RWPE1 (cell line): ENCODE measurements at regions not wholly inside any gene's neighbourhood (a gene's known extent, or its start where the extent isn't known, plus 50 kb on each side); places are given as distances from the start of the nearest gene placed in this dataset.

Source experiments
- CTCF ChIA-PET: fragments of 350-600 bp; sonication (Branson Sonifier 250); formaldehyde crosslinking; extraction: SDS; loops from one replicate; lab custom pipeline; 2021; lab: Yijun Ruan, JAX
- POLR2A ChIA-PET: fragments of 400-600 bp; formaldehyde crosslinking; extraction: SDS; loops from one replicate; lab custom pipeline; 2020; ENCODE audit warnings: antibody characterized with exemption; ENCODE audit not compliant: low non-redundant PET; lab: Yijun Ruan, JAX
- DNase-seq: peaks from one replicate; pipeline ENCODE4 v3.0.0; 2012; ENCODE audit warnings: low spot score
- H3K27ac ChIP-seq: fragments of 450-650 bp; 2 replicates; pipeline ENCODE4 v1.5.1; 2017
- TF ChIP-seq, protein P1 (sequence below): fragments of 450-650 bp; conservative IDR thresholded peaks from 2 replicates; pipeline ENCODE4 v1.5.1; 2017; ENCODE audit warnings: low read depth, mild to moderate bottlenecking

DNA sequence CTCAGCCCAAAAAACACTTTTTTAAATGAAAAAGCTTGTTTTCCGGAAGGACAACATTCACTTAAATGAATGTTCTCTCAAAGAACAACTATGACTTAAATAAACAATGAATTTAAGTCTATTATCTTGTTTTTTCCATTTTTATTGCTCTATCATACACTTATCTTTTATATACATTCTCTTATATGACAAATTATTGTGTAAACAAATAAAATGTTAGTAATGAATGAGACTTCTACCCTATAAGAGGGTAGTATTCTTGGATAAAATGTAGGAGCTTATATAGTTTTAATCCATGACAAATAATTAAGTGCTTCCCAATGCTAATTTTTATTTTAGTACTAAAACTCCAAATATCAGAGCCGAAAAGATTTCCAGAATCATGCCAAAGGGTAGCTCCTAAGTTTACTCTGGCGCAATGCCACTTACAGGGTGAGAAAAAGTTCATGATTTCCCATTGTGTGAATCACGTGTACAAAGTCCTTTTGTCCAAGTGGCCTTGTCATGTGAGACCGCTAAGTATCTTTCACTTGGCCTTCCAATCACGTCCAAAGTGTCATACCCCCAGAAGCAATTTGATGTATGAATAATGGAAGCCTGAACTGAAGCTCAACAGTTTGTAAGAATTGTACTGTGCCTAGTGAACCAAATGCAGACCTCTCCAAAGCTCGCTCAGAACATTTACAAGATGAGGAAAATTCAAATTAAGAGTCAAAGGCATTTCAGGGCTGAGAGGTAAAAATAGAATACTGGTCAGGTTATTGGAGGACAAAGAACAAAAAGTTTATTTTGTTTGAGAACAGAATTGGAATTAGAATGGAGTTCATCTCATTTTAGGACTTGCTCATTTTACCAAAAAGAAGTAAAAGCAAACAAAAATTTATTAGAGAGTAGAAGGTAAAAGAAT is 56.6 kb upstream of the C1orf21 start:
- ChIA-PET CTCF (no interaction called here), POLR2A (no interaction called here)
- TF ChIP-seq, protein P1, sequence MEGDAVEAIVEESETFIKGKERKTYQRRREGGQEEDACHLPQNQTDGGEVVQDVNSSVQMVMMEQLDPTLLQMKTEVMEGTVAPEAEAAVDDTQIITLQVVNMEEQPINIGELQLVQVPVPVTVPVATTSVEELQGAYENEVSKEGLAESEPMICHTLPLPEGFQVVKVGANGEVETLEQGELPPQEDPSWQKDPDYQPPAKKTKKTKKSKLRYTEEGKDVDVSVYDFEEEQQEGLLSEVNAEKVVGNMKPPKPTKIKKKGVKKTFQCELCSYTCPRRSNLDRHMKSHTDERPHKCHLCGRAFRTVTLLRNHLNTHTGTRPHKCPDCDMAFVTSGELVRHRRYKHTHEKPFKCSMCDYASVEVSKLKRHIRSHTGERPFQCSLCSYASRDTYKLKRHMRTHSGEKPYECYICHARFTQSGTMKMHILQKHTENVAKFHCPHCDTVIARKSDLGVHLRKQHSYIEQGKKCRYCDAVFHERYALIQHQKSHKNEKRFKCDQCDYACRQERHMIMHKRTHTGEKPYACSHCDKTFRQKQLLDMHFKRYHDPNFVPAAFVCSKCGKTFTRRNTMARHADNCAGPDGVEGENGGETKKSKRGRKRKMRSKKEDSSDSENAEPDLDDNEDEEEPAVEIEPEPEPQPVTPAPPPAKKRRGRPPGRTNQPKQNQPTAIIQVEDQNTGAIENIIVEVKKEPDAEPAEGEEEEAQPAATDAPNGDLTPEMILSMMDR, result no peak
- DNase-seq, result no peak
- no peak overlapping the region for H3K27ac ChIP-seq

DNA sequence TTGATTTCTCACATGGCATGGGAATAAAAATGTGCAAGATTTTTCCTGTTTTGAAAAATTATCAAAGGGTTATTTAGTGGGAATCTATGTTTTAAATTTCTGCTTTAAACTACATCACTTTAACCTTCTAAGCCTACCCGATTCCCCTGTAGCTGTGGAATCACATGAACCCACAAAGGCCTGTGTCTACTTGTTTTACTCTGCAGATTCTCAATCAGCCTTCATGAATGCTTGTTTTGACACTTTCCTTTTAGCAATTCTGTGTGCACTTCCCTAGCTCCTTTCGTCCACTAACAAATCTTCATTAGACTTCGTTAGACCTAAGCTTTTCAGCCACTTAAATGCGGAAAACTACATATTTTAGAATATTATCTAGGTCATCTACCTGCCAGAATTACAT is 56.0 kb upstream of the C1orf21 start:
- H3K27ac ChIP-seq, result no peak overlapping the region
- ChIA-PET POLR2A (no interaction called here), CTCF (no interaction called here)
- no peak for DNase-seq
- TF ChIP-seq, protein P1, result no peak
